GM12878 (cell line): ENCODE measurements at regions not wholly inside any gene's neighbourhood (a gene's known extent, or its start where the extent isn't known, plus 50 kb on each side); places are given as distances from the start of the nearest gene placed in this dataset.

ENCODE experiments used
- ATAC-seq: fragments of 200-7000 bp; cut with Tn5 transposase; 3 replicates; pipeline ENCODE4 v1.9.1; 2020; ENCODE audit warnings: mild to moderate bottlenecking, moderate library complexity
- BruUV-seq: library from RNA; stranded (reverse); fragments of 400-500 nt; replicated peaks from 2 replicates; lab custom pipeline; 2021; lab: Mats Ljungman, UMichigan
- CTCF ChIA-PET: fragments of 300-600 bp; sonication (Branson Sonifier 250); formaldehyde crosslinking; extraction: SDS; loops from one replicate; lab custom pipeline; 2021; ENCODE audit warnings: inconsistent platforms; lab: Yijun Ruan, JAX
- POLR2A ChIA-PET: fragments of 350-600 bp; formaldehyde crosslinking; extraction: SDS; loops from one replicate; lab custom pipeline; 2021; ENCODE audit warnings: inconsistent platforms; lab: Charles Lee
- RAD21 ChIA-PET: fragments of 300-600 bp; sonication (Branson Sonifier 250); formaldehyde crosslinking; loops from one replicate; lab custom pipeline; 2023; ENCODE audit warnings: antibody characterized with exemption; ENCODE audit not compliant: unreplicated experiment; lab: Charles Lee
- SMC1A ChIA-PET: fragments of 300-600 bp; sonication (Branson Sonifier 250); formaldehyde crosslinking; loops from one replicate; lab custom pipeline; 2023; ENCODE audit not compliant: unreplicated experiment, uncharacterized antibody; lab: Charles Lee
- DNase-seq: peaks from one replicate; pipeline ENCODE4 v3.0.0-alpha.2; 2011; ENCODE audit warnings: low read depth, low spot score
- FAIRE-seq: peaks from 3 replicates; lab custom pipeline; 2011; peaks lifted over from hg19 to GRCh38; lab: Jason Lieb, UNC
- H2AFZ ChIP-seq: 2 replicates; pipeline ENCODE4 v1.6.0; 2011; ENCODE audit warnings: low read depth, low read length, control low read depth; ENCODE audit not compliant: control insufficient read depth
- H3K27ac ChIP-seq: 2 replicates; pipeline ENCODE4 v1.5.1; 2011; ENCODE audit warnings: control low read depth; ENCODE audit not compliant: control insufficient read depth, insufficient read depth
- H3K27me3 ChIP-seq, 2 experiments: replicated peaks in 1 of 2; 2 replicates each; pipeline versions ENCODE4 v1.6.0 to v1.6.1; 2011; ENCODE audit warnings: low read length in 1 of 2; ENCODE audit not compliant: control insufficient read depth in 2 of 2, insufficient read depth in 2 of 2
- H3K36me3 ChIP-seq, 2 experiments: 2 replicates each; pipeline ENCODE4 v1.5.1; 2011; ENCODE audit warnings: low read length in 1 of 2; ENCODE audit not compliant: control insufficient read depth in 2 of 2, insufficient read depth in 2 of 2
- H3K4me1 ChIP-seq: 2 replicates; pipeline ENCODE4 v1.6.1; 2011; ENCODE audit warnings: mild to moderate bottlenecking, low read length, moderate library complexity, mixed read lengths; ENCODE audit not compliant: control insufficient read depth, insufficient read depth
- H3K4me2 ChIP-seq: 2 replicates; pipeline ENCODE4 v1.6.0; 2011; ENCODE audit warnings: control low read depth; ENCODE audit not compliant: control insufficient read depth, insufficient read depth
- H3K4me3 ChIP-seq: fragments of 200-600 bp; sonication (generic); 2 replicates; pipeline ENCODE4 v1.5.1; 2016
- H3K79me2 ChIP-seq: 2 replicates; pipeline ENCODE4 v1.6.0; 2011; ENCODE audit warnings: low read length; ENCODE audit not compliant: control insufficient read depth, insufficient read depth
- H3K9ac ChIP-seq: 2 replicates; pipeline ENCODE4 v1.8.0; 2011; ENCODE audit warnings: low read length, control low read depth, mixed read lengths; ENCODE audit not compliant: control insufficient read depth, insufficient read depth
- H3K9me3 ChIP-seq: replicated peaks from 3 replicates; pipeline ENCODE4 v1.5.1; 2011; ENCODE audit warnings: mild to moderate bottlenecking, low read length; ENCODE audit not compliant: control insufficient read depth, insufficient read depth
- H4K20me1 ChIP-seq: 2 replicates; pipeline ENCODE4 v1.6.0; 2011; ENCODE audit not compliant: control insufficient read depth, insufficient read depth
- ATF7 ChIP-seq: fragments of 450-650 bp; IDR thresholded peaks from 2 replicates; pipeline ENCODE4 v1.6.1; 2016; ENCODE audit warnings: low read depth, mild to moderate bottlenecking
- CEBPB ChIP-seq, 2 experiments: fragments of 150-350 bp in 1 of 2; IDR thresholded peaks; 2 replicates each; pipeline ENCODE4 v1.6.1; 2012 to 2014; ENCODE audit warnings: low read depth in 2 of 2, low read length in 2 of 2, borderline replicate concordance in 1 of 2, inconsistent platforms in 1 of 2
- HDAC2 ChIP-seq: fragments of 200-600 bp; sonication (generic); IDR thresholded peaks from 2 replicates; pipeline ENCODE4 v1.6.1; 2017
- KAT2A ChIP-seq: conservative IDR thresholded peaks from 2 replicates; pipeline ENCODE4 v1.6.1; 2011; ENCODE audit warnings: low read depth, low read length; ENCODE audit not compliant: control insufficient read depth
- NFIC ChIP-seq: IDR thresholded peaks from 2 replicates; pipeline ENCODE4 v1.6.1; 2012; ENCODE audit warnings: low read depth, mild to moderate bottlenecking, inconsistent platforms, low read length, moderate library complexity
- NR2F1 ChIP-seq: fragments of 450-650 bp; conservative IDR thresholded peaks from 2 replicates; pipeline ENCODE4 v1.6.1; 2017; ENCODE audit warnings: mild to moderate bottlenecking
- RELA ChIP-seq: fragments of 450-650 bp; IDR thresholded peaks from 2 replicates; pipeline ENCODE4 v1.8.0; 2014; ENCODE audit warnings: borderline replicate concordance; ENCODE audit not compliant: partially characterized antibody
- SMC3 ChIP-seq: IDR thresholded peaks from 2 replicates; pipeline ENCODE4 v1.6.1; 2011; ENCODE audit warnings: low read length, improper control_type of control experiment, borderline replicate concordance
- ZBED1 ChIP-seq: IDR thresholded peaks from 2 replicates; pipeline ENCODE4 v1.6.1; 2016; ENCODE audit warnings: borderline replicate concordance
- WGBS: methylation state at CpG from one replicate; pipeline ENCODE4 v1.1.6; 2016; ENCODE audit warnings: low lambda C conversion rate; ENCODE audit not compliant: insufficient replicate concordance, insufficient coverage; ENCODE audit errors: missing lambda C conversion rate; 5-methylcytosine and 5-hydroxymethylcytosine counted together
- in situ Hi-C: fragments of 300-500 bp; cut with MboI; formaldehyde crosslinking; loops from 9 replicates; pipeline ENCODE4 v1.14.3; 2018; ENCODE audit warnings: mixed read lengths
- intact Hi-C: fragments of 100-400 bp; cut with micrococcal nuclease; formaldehyde crosslinking; loops from one replicate; pipeline ENCODE4 v1.14.2; 2022; ENCODE audit not compliant: unreplicated experiment
- TF ChIP-seq, protein P1 (sequence below): fragments of 450-650 bp; IDR thresholded peaks from 2 replicates; pipeline ENCODE4 v1.6.1; 2017; ENCODE audit warnings: mild to moderate bottlenecking, moderate library complexity
- TF ChIP-seq, protein P2 (sequence below): IDR thresholded peaks from 2 replicates; pipeline ENCODE4 v1.6.1; 2012; ENCODE audit warnings: low read length, inconsistent platforms

DNA sequence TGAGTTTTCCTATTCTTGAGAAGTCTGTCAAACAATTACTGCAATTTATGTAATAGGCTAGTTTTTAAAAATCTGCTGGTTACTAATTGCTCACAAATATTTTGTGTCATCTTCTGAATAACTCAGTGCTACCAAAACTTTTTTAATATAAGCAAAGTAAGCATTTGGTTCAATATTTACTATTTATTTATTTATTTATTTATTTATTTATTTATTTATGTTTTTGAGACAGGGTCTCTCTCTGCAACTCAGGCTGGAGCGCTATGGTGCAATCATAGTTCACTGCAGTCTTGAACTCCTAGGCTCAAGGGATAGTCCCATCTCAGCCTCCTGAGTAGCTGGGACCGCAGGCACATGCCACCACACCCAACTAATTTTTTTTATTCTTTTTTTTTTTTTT, 60.4 kb upstream of the CDH20 start:
- CTCF ChIA-PET = no interaction called here
- no peak for FAIRE-seq
- intact Hi-C loops = no loop called here

More for the DNA sequence above, 60.4 kb upstream of the CDH20 start:
- ChIA-PET SMC1A (no interaction called here), POLR2A (no interaction called here)
- 31% methylated on average over 2 of the region's 2 CpGs for WGBS
- Histone ChIP-seq H4K20me1 (no peaks in the 10 kb centered on the region), H3K4me3 (no peak overlapping the region), H2AFZ (no peak overlapping the region), H3K9ac (no peak overlapping the region), H3K79me2 (no peaks in the 10 kb centered on the region), H3K27me3 (no peaks in the 10 kb centered on the region), H3K4me1 (no peaks in the 10 kb centered on the region), H3K9me3 (no peaks in the 10 kb centered on the region)
- ATAC-seq = no peak
- no TSS peak for BruUV-seq
- TF ChIP-seq CEBPB (IDR thresholded peaks at IDR 0.05; ENCODE audit: borderline replicate concordance in 1 of 2, low read depth in 2 of 2, low read length in 2 of 2) (no peak), NFIC (no peak), ZBED1 (no peak), NR2F1 (no peak), RELA (no peak), KAT2A (no peak), HDAC2 (no peak), SMC3 (no peak), ATF7 (no peak)
- TF ChIP-seq, protein P1, sequence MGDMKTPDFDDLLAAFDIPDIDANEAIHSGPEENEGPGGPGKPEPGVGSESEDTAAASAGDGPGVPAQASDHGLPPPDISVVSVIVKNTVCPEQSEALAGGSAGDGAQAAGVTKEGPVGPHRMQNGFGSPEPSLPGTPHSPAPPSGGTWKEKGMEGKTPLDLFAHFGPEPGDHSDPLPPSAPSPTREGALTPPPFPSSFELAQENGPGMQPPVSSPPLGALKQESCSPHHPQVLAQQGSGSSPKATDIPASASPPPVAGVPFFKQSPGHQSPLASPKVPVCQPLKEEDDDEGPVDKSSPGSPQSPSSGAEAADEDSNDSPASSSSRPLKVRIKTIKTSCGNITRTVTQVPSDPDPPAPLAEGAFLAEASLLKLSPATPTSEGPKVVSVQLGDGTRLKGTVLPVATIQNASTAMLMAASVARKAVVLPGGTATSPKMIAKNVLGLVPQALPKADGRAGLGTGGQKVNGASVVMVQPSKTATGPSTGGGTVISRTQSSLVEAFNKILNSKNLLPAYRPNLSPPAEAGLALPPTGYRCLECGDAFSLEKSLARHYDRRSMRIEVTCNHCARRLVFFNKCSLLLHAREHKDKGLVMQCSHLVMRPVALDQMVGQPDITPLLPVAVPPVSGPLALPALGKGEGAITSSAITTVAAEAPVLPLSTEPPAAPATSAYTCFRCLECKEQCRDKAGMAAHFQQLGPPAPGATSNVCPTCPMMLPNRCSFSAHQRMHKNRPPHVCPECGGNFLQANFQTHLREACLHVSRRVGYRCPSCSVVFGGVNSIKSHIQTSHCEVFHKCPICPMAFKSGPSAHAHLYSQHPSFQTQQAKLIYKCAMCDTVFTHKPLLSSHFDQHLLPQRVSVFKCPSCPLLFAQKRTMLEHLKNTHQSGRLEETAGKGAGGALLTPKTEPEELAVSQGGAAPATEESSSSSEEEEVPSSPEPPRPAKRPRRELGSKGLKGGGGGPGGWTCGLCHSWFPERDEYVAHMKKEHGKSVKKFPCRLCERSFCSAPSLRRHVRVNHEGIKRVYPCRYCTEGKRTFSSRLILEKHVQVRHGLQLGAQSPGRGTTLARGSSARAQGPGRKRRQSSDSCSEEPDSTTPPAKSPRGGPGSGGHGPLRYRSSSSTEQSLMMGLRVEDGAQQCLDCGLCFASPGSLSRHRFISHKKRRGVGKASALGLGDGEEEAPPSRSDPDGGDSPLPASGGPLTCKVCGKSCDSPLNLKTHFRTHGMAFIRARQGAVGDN = no peak
- TF ChIP-seq, protein P2, sequence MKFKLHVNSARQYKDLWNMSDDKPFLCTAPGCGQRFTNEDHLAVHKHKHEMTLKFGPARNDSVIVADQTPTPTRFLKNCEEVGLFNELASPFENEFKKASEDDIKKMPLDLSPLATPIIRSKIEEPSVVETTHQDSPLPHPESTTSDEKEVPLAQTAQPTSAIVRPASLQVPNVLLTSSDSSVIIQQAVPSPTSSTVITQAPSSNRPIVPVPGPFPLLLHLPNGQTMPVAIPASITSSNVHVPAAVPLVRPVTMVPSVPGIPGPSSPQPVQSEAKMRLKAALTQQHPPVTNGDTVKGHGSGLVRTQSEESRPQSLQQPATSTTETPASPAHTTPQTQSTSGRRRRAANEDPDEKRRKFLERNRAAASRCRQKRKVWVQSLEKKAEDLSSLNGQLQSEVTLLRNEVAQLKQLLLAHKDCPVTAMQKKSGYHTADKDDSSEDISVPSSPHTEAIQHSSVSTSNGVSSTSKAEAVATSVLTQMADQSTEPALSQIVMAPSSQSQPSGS = no peak
- TF ChIP-seq, all 136 proteins: peak for 0
- RAD21 ChIA-PET = no interaction called here
- no peaks in the 10 kb centered on the region for H3K36me3 ChIP-seq
- DNase-seq = no peak
- in situ Hi-C loops = no loop called here
- no peak overlapping the region for H3K4me2 ChIP-seq
- no peak overlapping the region for H3K27ac ChIP-seq
